ENCODE measurements at regions not wholly inside any gene's neighbourhood (a gene's known extent, or its start where the extent isn't known, plus 50 kb on each side); places are given as distances from the start of the nearest gene placed in this dataset.

- Mint-ChIP-seq H3K27me3 (no peaks in the 10 kb centered on the region), H3K4me1 (peaks cover 21% of the 10 kb centered on the region), H3K36me3 (ENCODE audit: low read depth) (no peaks in the 10 kb centered on the region), H3K27ac (peak overlapping the region; percentile 44), H3K4me3 (no peak overlapping the region)
- ATAC-seq (no peak), DNase-seq (no peak)
- H3K9me3 ChIP-seq (ENCODE audit: control insufficient read depth, low read length, poor library complexity, severe bottlenecking), result no peaks in the 10 kb centered on the region
These were observed 116.3 kb upstream of the CXCR4 start for GRCh38 chr2:136234261-136234660.

- DNase-seq (no peak), ATAC-seq (no peak)
- Mint-ChIP-seq H3K4me3 (no peak overlapping the region), H3K27ac (no peak overlapping the region), H3K4me1 (peaks cover 13% of the 10 kb centered on the region), H3K27me3 (no peaks in the 10 kb centered on the region), H3K36me3 (ENCODE audit: low read depth) (no peaks in the 10 kb centered on the region)
- H3K9me3 ChIP-seq (ENCODE audit: control insufficient read depth, low read length, poor library complexity, severe bottlenecking), result no peaks in the 10 kb centered on the region
These were observed 115.3 kb upstream of the CXCR4 start for GRCh38 chr2:136233298-136233697.

- DNase-seq (no peak), ATAC-seq (no peak)
- Mint-ChIP-seq H3K36me3 (ENCODE audit: low read depth) (no peaks in the 10 kb centered on the region), H3K27ac (no peak overlapping the region), H3K4me3 (no peak overlapping the region), H3K27me3 (no peaks in the 10 kb centered on the region), H3K4me1 (peaks cover 6% of the 10 kb centered on the region)
- no peaks in the 10 kb centered on the region for H3K9me3 ChIP-seq (ENCODE audit: control insufficient read depth, low read length, poor library complexity, severe bottlenecking)
These were observed 114.7 kb upstream of the CXCR4 start for GRCh38 chr2:136232456-136233172.

- no peak for DNase-seq
- peaks cover 11% of the 10 kb centered on the region for H3K4me1 Mint-ChIP-seq
- no peak for ATAC-seq
- H3K27ac Mint-ChIP-seq, result no peak overlapping the region
- no peaks in the 10 kb centered on the region for H3K36me3 Mint-ChIP-seq (ENCODE audit: low read depth)
- H3K27me3 Mint-ChIP-seq, result no peaks in the 10 kb centered on the region
- H3K4me3 Mint-ChIP-seq, result no peak overlapping the region
- no peaks in the 10 kb centered on the region for H3K9me3 ChIP-seq (ENCODE audit: control insufficient read depth, low read length, poor library complexity, severe bottlenecking)
These were observed 112.5 kb upstream of the CXCR4 start for GRCh38 chr2:136230464-136230863.

- Mint-ChIP-seq H3K4me3 (no peak overlapping the region), H3K4me1 (peaks cover 9% of the 10 kb centered on the region), H3K36me3 (ENCODE audit: low read depth) (no peaks in the 10 kb centered on the region), H3K27ac (no peak overlapping the region), H3K27me3 (no peaks in the 10 kb centered on the region)
- DNase-seq (no peak), ATAC-seq (no peak)
- no peaks in the 10 kb centered on the region for H3K9me3 ChIP-seq (ENCODE audit: control insufficient read depth, low read length, poor library complexity, severe bottlenecking)
These were observed 109.0 kb upstream of the CXCR4 start for GRCh38 chr2:136226903-136227302.

- Mint-ChIP-seq H3K4me1 (peaks cover 9% of the 10 kb centered on the region), H3K4me3 (no peak overlapping the region), H3K36me3 (ENCODE audit: low read depth) (no peaks in the 10 kb centered on the region), H3K27me3 (no peaks in the 10 kb centered on the region), H3K27ac (peak overlapping the region; percentile 93)
- ATAC-seq (peak; percentile 87), DNase-seq (no peak)
- no peaks in the 10 kb centered on the region for H3K9me3 ChIP-seq (ENCODE audit: control insufficient read depth, low read length, poor library complexity, severe bottlenecking)
These were observed 108.2 kb upstream of the CXCR4 start for GRCh38 chr2:136225950-136226835.

GRCh38 chr2:136223274-136223673 lies 105.3 kb upstream of the CXCR4 start:
- H3K27me3 Mint-ChIP-seq, result no peaks in the 10 kb centered on the region
- H3K9me3 ChIP-seq (ENCODE audit: control insufficient read depth, low read length, poor library complexity, severe bottlenecking), result no peaks in the 10 kb centered on the region
- H3K36me3 Mint-ChIP-seq (ENCODE audit: low read depth), result no peaks in the 10 kb centered on the region
- DNase-seq, result no peak
- no peak for ATAC-seq
- no peak overlapping the region for H3K27ac Mint-ChIP-seq
- H3K4me1 Mint-ChIP-seq, result peaks cover 9% of the 10 kb centered on the region
- no peak overlapping the region for H3K4me3 Mint-ChIP-seq

GRCh38 chr2:136222862-136223261 lies 104.9 kb upstream of the CXCR4 start:
- peaks cover 11% of the 10 kb centered on the region for H3K4me1 Mint-ChIP-seq
- DNase-seq, result no peak
- no peak overlapping the region for H3K27ac Mint-ChIP-seq

GRCh38 chr2:136221026-136221425 lies 103.1 kb upstream of the CXCR4 start:
- no peak for ATAC-seq

More at GRCh38 chr2:136222862-136223261, 104.9 kb upstream of the CXCR4 start:
- H3K36me3 Mint-ChIP-seq (ENCODE audit: low read depth), result no peaks in the 10 kb centered on the region
- no peak for ATAC-seq
- no peaks in the 10 kb centered on the region for H3K9me3 ChIP-seq (ENCODE audit: control insufficient read depth, low read length, poor library complexity, severe bottlenecking)
- H3K27me3 Mint-ChIP-seq, result no peaks in the 10 kb centered on the region
- no peak overlapping the region for H3K4me3 Mint-ChIP-seq

GRCh38 chr2:136219963-136220362 lies 102.0 kb upstream of the CXCR4 start:
- no peak overlapping the region for H3K27ac Mint-ChIP-seq
- no peak overlapping the region for H3K4me3 Mint-ChIP-seq
- H3K27me3 Mint-ChIP-seq, result no peaks in the 10 kb centered on the region
- DNase-seq, result no peak
- H3K4me1 Mint-ChIP-seq, result peaks cover 9% of the 10 kb centered on the region
- H3K9me3 ChIP-seq (ENCODE audit: control insufficient read depth, low read length, poor library complexity, severe bottlenecking), result no peaks in the 10 kb centered on the region
- H3K36me3 Mint-ChIP-seq (ENCODE audit: low read depth), result no peaks in the 10 kb centered on the region
- ATAC-seq, result no peak

More at GRCh38 chr2:136221026-136221425, 103.1 kb upstream of the CXCR4 start:
- Mint-ChIP-seq H3K27me3 (no peaks in the 10 kb centered on the region), H3K4me3 (no peak overlapping the region), H3K36me3 (ENCODE audit: low read depth) (no peaks in the 10 kb centered on the region), H3K4me1 (peaks cover 12% of the 10 kb centered on the region), H3K27ac (no peak overlapping the region)
- H3K9me3 ChIP-seq (ENCODE audit: control insufficient read depth, low read length, poor library complexity, severe bottlenecking), result no peaks in the 10 kb centered on the region
- no peak for DNase-seq

- peaks cover 9% of the 10 kb centered on the region for H3K4me1 Mint-ChIP-seq
- H3K27ac Mint-ChIP-seq, result no peak overlapping the region
- DNase-seq (no peak), ATAC-seq (no peak)
- no peaks in the 10 kb centered on the region for H3K9me3 ChIP-seq (ENCODE audit: control insufficient read depth, low read length, poor library complexity, severe bottlenecking)
- H3K36me3 Mint-ChIP-seq (ENCODE audit: low read depth), result no peaks in the 10 kb centered on the region
- no peaks in the 10 kb centered on the region for H3K27me3 Mint-ChIP-seq
- no peak overlapping the region for H3K4me3 Mint-ChIP-seq
These were observed 101.4 kb upstream of the CXCR4 start for GRCh38 chr2:136219341-136219740.

GRCh38 chr2:136217996-136218395 lies 100.0 kb upstream of the CXCR4 start:
- no peaks in the 10 kb centered on the region for H3K9me3 ChIP-seq (ENCODE audit: control insufficient read depth, low read length, poor library complexity, severe bottlenecking)
- ATAC-seq, result no peak
- Mint-ChIP-seq H3K27me3 (no peaks in the 10 kb centered on the region), H3K36me3 (ENCODE audit: low read depth) (no peaks in the 10 kb centered on the region), H3K4me1 (peaks cover 11% of the 10 kb centered on the region), H3K27ac (peak overlapping the region; percentile 51), H3K4me3 (no peak overlapping the region)
- no peak for DNase-seq

GRCh38 chr2:136215908-136216472 lies 98.0 kb upstream of the CXCR4 start:
- H3K27me3 Mint-ChIP-seq, result no peaks in the 10 kb centered on the region
- H3K36me3 Mint-ChIP-seq (ENCODE audit: low read depth), result no peaks in the 10 kb centered on the region
- H3K27ac Mint-ChIP-seq, result no peak overlapping the region
- H3K4me1 Mint-ChIP-seq, result peaks cover 17% of the 10 kb centered on the region
- no peaks in the 10 kb centered on the region for H3K9me3 ChIP-seq (ENCODE audit: control insufficient read depth, low read length, poor library complexity, severe bottlenecking)
- no peak overlapping the region for H3K4me3 Mint-ChIP-seq
- no peak for ATAC-seq
- no peak for DNase-seq

Data from T-helper 17 cell (primary cell).